ENCODE measurements at regions not wholly inside any gene's neighbourhood (a gene's known extent, or its start where the extent isn't known, plus 50 kb on each side); places are given as distances from the start of the nearest gene placed in this dataset.

DNA sequence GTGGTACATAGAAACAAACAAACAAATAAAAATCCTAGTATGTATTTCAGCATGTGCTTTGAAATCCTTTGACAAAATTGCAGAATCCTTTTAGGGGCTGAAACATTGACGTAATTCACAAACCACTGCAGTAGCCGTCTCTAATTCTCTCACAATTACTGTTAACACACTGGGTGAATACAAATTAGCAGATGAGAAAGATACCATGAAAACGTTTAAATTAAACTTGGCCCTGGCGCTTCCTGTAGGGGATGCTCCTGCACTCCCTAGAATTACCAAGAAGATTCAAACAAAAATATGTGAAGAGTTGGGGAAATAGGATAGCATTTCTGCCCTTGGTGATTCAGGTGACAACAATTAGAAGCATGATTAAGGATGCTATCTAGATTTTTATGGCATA is 772.5 kb upstream of the PRKX start:
- no peak for ATAC-seq

DNA sequence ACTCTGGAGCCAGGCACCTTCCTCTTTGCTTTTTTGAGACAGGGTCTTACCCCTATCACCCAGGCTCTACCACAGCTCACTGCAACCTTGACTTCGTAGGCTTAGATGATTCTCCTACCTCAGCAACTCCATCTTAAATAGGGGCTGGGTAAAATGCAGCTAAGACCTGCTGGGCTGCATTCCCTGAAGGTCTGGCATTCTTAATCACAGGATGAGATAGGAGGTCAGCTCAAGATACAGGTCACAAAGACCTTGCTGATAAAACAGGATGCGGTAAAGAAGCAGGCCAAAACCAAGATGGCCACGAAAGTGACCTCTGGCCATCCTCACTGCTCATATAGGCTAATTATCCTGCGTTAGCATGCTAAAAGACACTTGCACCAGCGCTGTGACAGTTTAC is 770.8 kb upstream of the PRKX start:
- ATAC-seq = no peak

DNA sequence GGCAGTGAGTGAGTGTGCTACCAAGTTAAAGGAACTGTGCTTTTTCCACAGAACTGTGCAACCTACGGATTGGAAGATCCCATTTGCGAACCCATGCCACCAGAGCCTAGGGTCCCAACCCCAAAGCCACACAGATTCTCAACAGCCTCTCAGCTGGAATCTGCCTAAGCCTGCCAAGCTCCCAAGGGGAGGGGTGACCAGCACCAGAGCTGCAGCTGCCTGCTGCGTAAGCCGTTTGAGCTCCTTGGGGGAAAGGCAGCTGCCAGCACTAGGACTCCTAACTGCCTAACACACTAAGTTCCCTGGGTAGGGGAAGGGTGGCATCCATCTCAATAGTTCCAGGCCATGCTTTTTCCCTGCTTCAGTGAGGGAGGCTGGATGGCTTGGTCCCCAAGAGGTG is 738.1 kb upstream of the PRKX start:
- ATAC-seq = no peak

DNA sequence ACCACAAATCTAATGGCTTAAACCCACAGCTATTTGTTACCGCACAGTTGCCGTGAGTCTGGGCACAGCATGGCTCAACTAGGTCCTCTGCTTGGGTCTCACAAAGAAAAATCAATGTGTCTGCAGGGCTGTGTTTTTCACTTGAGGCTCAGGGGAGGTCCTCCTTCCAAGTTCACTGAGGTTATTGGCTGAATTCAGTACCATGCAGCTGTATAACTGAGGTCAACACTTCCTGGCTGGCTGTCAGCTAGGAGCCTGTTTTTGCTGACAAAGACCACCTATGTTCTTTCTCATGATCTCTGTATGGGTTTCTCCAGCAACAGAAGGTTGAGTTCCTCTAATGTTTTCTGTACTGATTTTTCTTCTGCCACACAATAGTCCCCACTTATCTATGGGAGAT is 736.7 kb upstream of the PRKX start:
- no peak for ATAC-seq

DNA sequence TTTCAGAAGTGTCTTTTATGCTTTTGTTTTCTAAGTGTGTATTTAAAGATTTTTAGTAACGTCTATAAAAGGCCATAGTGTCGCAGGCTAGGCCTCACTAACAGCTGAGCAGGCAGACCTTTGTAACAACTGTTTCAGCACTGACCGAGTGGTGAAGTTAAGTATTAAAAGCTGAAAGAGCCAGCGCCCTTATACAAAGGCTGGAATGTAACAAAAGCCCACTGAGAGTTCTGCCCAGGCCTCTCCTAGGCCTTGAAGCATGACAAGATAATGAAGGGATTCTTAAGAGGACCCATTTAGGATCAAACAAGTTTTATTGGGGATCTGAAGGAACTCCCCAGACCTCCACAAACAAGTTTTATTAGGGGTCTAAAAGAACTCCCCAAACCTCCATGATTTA is 722.5 kb upstream of the PRKX start:
- ATAC-seq = no peak

DNA sequence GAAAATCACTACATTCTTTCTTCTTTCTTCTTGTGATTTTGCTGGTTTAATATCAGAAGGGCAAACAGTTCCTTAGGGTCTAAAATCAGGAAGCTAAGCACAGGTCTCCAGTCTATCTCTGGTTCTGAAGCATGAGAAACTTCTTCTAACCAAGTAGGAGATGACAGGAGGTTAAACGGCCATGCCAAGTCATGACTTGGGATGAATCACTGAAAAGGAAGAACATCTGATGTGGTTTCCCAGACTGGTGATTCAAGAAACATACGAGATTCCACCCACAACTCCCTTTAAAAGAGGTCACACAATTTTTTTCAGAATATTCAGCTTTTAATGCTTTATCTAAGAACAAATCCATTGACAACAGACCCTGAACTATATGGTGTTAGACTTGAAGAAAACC is 684.0 kb upstream of the PRKX start:
- ATAC-seq = no peak

DNA sequence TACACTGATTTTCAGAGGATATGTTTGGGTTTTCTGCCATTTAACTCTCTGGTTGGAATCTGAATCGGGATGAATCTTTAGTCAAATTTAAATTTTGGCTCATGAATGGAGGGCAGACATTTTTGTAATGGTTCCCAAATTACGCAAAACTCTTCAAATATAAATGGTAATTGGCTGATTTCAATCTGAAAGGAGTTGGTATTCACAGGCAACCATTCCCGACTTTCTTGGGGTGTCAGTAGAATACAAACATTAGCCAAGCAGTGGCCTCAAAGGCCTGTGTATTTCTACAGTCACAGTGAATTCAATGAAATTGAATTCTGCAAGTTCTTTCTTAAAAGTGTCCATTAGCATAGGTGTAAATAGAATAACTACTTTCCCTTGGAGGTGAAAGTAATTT is 668.8 kb upstream of the PRKX start:
- no peak for ATAC-seq

DNA sequence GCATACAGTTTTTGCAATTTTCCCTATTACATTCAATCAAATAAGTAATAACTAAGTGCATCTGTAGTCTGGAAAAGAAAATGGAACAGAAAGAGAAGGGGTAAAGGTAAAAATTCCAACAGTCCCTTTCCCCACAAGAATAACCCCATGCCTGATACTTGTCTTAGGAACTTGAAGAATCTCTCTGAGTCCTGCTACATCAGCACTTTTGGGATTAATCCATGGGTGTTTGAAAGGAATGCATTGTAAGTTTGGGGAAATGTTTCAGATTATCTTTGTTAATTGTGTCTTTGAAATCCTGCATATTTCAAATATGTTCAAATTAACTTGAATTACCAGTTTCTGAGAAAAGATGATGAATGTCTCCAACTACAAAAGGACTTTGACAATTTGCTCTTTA is 667.3 kb upstream of the PRKX start:
- no peak for ATAC-seq

DNA sequence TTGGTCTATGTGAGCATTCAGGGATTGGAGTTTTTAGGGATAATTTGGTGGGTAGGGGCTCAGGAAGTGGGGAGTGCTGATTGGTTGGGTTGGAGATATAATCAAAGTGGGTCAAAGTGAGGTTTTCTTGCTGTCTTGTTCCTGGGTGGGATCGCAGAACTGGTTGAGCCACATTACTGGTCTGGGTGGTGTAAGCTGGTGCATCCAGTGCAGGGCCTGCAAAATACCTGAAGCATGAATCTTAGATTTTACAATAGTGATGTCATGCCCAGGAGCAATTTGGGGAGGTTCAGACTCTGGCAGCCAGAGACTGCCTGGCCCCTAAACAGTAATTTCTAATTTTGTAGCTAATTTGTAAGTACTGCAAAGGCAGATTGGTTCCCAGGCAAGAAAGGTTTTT is 665.6 kb upstream of the PRKX start:
- peak; percentile 50 for ATAC-seq

DNA sequence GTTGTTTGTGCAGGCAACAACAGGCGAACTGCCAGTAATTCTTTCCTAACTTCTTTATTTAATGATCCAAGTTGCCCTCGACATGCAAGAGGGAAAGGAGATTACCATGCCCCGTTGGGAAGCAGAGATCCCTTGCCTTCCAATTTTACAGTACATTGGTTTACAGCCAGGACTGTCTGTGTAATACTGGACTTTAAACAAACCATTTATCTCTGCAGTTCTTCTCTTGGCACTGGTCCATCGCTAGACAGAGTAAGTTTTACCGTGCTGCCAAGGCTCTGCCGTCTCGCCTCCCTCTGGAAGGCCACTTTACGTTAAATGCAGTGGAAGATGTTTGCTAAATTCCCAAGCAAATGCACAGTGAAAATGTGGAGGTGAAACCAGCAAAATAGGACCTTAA is 660.3 kb upstream of the PRKX start:
- no peak for ATAC-seq

DNA sequence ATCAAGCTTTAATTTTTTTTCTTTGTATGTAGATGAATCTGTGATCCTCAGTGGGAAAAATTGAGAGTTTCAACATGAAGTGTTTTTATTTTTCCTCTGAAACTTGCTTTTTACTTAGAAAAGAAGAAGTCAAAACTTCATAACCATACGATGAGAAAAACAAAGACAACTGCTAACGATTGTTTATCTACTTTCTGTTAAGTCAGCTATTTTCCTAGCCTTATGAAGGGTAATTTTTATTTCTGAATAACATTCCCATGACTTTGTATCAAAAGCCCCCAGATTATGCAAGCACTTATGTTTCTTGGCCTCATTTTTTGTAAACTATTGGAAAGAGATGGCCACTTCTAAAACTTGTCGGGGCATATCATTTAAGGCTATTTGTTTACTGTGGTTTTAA is 645.1 kb upstream of the PRKX start:
- no peak for ATAC-seq

DNA sequence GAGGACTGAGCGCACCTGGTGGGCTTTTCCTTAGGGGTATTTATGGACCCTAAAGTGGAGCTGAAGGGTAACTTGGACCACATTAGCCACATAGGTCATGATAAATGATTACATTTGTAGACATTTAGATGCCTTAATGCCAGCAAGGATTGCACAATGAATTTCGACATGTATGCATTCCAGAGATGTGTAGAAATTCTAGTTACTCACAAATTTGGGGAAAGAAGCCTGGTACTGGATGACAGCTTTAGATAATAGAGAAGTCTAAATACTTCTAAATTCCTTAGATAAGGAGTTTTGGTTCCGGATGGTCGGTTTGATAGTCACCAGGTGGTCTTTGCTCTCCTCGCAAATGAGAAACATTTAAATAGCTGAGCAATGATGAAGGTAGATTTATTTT is 609.5 kb upstream of the PRKX start:
- no peak for ATAC-seq

DNA sequence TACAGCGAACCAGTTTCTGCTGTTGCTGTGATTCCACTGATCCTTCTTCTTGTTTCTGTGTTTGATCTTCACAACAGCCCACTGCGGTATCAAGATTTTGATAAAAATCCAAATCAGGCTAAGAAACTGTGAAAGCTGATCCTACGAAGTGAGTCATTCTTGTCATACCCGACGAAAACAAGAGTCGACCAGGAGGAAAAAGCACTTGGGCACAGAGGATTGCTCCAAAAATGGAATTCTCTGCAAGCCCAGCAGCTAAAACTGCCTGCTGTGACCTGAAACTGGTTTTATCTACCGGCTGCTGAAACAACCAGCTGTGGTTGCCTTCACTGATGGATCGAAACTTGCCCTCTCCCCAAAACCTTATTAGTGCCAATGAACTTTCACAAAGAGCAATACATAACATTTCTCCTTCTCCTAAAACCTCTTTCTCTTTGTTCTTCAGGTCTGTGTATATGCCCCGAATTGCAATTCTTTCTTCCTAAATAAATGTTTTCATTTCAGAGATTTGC is 607.0 kb upstream of the PRKX start:
- ATAC-seq = no peak

DNA sequence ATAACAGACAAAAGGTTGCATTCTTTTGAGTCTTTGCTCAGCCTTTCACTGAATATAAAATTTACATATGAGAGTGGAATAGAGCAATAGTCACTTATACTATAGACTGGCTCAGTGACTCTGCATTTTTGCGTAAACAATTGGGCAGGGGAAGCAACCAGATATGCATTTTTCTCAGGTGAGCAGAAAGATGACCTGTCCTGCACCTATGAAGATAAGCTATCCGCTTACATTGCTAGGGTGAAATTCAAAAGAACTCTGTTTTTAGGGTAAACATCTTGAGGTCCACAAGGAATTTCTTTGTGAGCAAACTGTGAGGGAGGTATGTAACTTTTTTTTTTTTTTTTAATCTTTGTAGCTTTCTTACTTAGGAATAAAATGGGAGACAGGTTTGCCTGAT is 602.4 kb upstream of the PRKX start:
- ATAC-seq = no peak

DNA sequence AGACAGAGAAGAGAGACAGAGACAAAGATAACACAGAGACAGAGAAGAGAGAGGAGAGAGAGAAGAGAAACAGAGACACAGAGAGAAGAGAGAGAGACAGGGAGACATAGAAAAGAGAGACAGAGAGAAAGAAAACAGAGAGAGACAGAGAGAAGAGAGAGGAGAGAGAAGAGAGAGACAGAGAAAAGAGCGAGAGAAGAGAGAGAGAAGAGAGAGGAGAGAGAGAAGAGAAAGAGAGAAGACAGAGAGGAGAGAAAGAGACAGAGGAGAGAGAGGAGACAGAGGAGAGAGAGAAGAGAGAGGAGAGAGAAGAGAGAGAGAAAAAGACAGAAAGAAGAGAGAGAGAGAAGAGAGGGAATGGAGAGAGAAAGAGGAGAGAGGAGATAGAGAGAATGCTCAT is 601.1 kb upstream of the PRKX start:
- ATAC-seq = no peak

DNA sequence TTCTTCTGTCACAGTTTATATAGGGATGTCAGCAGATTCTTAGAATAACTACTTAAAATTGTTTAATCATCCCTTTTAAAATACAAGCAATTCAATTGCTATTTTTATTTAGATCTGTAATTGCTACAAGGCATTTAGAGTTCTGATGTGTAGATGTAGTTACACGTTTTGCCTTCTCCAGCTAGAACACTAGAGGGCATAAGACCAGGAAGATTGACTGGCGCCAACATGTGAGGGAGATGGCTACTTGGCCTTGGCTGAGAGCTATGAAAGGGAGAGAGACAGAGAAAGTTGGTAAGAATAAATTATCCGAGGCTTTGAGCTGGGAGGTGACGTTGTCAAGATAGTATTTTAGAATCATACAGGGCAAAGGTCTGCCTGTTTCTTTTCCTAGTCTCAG is 563.7 kb upstream of the PRKX start:
- no peak for ATAC-seq

DNA sequence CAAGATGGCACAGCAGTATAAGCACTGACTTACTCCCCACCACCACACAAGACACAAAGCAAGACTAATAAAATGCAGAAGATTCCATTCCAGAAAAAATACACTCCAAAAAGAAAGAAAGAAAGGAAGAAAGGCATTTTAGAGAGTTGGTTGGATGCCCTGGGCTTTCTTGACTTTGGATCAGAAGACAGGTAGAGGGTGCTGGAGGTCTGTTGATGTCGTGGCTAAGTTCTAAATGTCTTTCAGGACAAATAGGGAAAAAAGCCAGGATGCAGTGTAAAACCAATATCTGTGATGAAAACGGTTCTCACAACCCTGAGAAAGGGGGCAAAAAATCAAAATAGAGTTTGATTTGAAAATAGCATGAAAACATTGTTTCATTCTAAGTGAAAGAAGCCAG is 555.2 kb upstream of the PRKX start:
- no peak for ATAC-seq

DNA sequence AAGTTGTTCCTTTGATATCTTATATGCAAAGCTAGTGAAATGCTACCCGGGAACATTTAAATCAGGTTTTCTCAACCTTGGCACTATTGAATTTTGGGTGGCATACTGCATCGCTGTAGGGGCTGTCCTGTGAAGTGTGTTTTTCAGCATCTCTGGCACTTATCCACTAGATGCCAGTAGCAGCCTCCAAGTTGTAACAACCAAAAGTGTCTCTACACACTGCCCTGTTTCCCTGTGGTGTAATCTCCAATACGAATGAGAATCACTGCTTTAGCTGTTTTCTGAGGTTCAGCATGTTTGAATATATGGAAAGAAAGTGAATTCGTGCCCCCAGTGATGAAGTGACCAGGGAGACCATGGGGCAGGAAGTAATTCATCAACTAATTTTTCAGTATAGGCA is 551.6 kb upstream of the PRKX start:
- no peak for ATAC-seq

DNA sequence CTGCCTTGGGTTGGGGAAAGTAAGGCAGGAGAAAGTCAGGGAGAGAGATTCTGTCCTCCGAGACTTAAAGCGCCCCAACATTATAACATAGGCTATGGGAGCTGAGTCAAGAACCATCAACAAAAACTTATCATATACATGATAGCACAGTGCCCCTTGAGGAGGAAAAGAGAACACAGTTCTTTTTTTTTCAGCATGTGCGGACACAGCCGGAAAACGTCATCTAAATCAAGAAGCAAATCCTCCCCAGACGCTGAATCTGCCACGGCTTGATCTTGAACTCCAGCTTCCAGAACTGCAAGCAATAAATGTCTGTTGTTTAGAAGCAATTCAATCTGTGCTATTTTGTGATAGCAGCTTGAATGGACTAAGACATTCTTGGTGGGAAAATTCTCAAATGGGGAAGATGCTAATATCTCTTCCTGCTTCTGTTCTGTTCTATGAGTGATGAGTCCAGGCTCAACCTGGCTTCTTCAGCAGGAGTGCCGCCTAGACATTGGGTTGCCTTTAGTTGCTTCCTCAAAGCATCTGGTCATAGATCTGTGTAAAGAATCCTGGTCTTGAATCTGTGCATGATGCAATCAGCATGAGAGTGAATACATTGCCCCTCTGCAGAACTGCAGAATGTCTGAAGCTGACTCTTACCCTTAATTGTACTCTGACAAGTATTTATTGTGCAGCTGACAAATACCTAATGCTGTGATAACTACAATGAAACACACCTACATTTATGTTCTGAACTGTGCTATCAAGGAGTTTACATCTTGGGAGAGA is 549.8 kb upstream of the PRKX start:
- ATAC-seq = no peak

DNA sequence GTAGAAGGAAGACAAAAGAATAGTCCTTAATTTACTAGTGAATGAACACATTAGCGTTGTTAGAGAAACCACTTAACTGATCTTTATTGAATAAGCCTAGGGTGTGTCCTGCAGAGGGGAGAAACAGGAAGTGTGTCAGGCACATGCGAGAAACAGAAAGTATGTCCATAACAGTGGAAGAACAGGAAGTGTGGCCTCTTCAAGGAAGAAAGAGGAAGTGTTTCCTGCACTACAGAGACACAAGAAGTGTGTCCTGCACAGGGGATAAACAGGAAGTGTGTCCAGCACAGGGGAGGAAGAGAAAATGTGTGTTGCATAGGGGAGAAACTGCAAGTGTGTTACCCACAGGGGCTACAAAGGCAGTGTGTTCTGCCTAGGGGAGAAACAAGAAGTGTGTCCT is 539.6 kb upstream of the PRKX start:
- ATAC-seq = no peak

DNA sequence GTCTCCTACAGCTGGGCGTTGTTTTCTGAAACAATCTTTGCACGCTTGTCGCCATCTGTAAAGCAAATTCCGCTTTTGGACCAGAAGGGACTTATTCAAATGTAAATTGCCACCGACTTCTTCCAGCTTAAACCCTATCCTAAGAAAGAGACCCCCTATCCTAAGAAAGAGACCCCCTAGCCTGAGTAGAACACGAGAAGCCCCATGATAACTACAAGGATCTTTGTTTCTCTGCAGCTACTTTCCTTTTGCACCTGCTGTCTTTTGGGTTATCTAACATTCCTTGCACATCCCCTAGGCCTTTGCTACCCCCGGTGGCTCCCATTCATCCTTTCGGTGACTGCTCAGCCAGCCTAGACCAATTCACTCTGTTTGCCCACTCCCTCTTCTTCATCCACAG is 536.0 kb upstream of the PRKX start:
- ATAC-seq = no peak

DNA sequence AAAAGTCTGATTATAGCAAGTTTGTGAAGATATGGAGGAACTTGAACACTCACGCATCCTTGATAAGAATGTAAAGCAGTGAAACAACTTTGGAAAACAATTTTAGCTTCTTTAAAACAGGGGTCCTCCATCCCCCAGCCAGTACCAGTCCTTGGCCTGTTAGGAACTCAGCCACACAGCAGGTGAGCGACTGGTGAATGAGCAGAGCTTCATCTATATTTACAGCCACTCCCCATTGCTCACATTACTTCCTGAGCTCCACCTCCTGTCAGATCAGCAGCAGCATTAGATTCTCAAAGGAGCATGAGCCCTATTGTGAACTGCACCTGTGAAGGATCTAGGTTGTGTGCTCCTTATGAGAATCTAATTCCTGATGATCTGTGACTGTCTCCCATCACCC is 530.3 kb upstream of the PRKX start:
- no peak for ATAC-seq

DNA sequence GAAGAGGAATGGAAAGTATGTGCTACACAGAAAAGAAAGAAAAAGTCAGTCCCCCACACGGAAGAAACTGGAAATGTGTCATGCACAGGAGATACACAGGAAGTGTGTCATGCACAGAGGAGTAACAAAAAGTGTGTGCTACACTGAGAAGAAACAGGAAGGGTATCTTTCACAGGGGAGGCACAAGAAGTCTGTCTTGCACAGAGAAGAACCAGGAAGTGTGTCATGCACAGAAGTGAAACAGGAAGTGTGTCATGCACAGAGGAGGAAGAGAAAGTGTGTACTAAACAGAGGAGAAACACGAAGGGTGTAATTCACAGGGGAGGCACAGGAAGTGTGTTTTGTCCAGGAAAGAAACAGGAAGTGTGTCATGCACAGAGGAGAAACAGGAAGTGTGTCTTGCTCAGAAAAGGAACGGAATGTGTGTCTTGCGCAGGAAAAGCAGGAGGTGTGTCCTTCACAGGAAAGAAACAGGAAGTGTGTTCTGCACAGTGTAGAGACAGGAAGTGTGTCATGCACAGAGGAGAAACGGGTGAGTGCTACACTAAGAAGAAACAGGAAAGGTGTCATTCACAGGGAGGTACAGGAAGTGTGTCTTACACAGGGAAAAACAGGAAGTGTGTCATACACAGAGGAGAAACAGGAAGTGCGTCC is 527.2 kb upstream of the PRKX start:
- peak; percentile 26 for ATAC-seq

DNA sequence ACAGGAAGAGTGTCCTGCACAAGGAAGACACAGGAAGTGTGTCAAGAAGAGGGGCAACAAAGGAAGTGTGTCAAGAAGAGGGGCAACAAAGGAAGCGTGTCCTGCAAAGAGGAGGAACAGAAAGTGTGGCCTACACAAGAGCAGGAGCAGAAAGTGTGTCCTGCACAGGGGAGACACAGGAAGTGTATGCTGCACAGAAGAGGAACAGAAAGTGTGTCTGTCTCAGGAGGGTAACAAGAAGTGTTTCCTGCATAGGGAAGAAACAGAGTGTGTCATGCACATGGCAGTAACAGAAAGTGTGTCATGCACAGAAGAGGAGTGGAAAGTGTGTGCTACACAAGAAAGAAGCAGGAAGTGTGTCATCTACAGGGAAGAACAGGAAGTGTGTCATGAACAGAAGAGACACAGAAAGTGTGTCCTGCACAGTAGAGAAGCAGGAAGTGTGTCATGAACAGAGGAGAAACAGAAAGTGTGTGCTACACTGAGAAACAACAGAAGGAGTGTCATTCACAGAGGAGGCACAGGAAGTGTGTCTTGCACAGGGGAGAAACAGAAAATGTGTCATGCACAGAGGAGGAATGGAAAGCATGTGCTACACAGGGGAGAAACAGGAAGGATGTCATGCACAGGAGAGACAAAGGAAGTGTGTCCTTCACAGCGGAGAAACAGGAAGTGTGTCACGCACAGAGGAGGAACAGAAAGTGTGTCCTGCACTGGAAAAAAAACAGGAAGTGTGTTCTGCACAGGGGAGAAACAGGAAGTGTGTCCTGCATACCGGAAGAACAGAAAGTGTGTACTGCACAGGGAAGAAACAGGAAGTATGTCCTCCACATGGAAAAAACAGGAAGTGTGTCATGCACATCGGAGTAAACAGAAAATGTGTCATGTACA is 526.4 kb upstream of the PRKX start:
- ATAC-seq = no peak
